Stimulated activated CD8-positive, alpha-beta memory T cell treated with anti-CD3 and anti-CD28 coated beads, Interleukin-12 subunit alpha, Interleukin-12 subunit beta, amount 100 ng/mL, for 4 hours (primary cell): ENCODE measurements at regions not wholly inside any gene's neighbourhood (a gene's known extent, or its start where the extent isn't known, plus 50 kb on each side); places are given as distances from the start of the nearest gene placed in this dataset.
"Not testable (repeated sequence)": the region's sequence is repeated elsewhere in the genome, so short reads cannot be mapped to it uniquely, and the experiment has no call there.

Experiments used
- DNase-seq: peaks from one replicate; pipeline ENCODE4 v3.0.0-alpha.2; 2020; ENCODE audit warnings: low read depth

DNA sequence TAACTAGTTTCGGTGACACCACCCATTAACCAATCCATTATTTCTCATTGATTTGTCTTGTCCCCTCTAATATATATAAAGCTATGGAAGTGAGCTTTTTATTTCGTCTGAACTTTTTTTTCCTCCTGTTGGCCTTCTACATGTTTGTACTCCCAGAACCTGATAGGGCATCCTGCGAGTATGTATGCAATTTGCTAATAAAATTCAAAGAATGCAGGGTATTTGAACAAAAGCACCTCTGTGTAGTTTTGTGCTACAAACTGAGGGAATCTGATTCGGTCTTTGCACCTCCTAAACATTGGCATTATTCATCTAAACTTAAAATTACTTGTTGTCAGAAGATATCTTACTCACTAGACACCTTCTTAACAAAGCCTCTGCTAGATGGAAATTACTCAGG, 242.9 kb upstream of the TMEFF2 start:
- no peak for DNase-seq

DNA sequence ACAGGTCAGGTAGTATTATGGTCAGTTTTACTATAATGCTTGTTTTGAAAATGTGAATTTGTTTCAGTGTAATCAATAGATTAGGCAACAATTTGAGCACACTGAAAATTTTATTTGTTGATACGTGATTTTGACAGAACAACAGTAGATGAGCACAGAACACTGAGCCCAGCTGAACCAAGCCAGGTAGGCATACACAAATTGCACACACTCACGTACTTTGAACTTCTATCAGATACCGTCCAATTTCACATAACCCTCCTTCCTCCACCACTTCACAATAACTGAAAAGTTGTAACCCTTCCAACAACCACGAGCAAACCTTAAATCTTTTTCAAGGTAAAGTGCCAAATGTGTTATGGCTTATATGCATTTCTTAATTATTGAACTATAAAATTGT, 229.5 kb upstream of the TMEFF2 start:
- no peak for DNase-seq

GRCh38 chr2:192419786-192420185, 225.1 kb upstream of the TMEFF2 start:
- no peak for DNase-seq

GRCh38 chr2:192416060-192416459, 221.3 kb upstream of the TMEFF2 start:
- no peak for DNase-seq

DNA sequence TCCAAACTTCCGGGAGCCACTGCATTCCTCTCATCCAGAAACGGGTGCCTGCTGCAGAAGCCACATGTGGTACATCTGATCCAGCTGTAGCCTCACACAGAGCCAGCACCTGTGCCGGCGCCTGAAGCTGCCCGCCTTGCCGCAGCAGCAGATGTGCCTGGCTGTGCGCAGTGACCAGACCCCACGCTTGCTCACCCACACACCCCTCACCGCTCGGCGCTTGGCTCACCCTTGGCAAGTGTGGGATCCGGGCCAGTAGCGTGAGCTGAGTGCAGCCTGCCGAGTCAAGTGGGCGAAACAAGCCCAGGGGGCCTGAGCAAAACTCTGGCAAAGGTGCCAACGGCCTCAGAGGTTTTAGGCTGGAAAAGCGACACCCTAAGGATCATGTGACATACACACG, 220.1 kb upstream of the TMEFF2 start:
- no peak for DNase-seq

- DNase-seq = no peak
Measured at GRCh38 chr2:192413812-192414681, 219.3 kb upstream of the TMEFF2 start.

DNA sequence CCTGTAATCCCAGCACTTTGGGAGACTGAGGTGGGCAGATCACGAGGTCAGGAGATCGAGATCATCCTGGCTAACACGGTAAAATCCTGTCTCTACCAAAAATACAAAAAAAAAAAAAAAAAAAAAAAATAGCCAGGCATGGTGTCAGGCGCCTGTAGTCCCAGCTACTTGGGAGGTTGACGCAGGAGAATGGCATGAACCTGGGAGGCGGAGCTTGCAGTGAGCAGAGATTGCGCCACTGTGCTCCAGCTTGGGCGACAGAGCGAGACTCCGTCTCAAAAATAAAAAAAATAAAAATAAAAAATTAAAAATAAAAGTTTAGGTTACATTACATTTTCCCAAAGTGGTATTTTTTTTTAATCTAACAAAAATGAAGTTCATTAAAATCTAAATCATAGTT, 218.1 kb upstream of the TMEFF2 start:
- DNase-seq = not testable (repeated sequence)

DNA sequence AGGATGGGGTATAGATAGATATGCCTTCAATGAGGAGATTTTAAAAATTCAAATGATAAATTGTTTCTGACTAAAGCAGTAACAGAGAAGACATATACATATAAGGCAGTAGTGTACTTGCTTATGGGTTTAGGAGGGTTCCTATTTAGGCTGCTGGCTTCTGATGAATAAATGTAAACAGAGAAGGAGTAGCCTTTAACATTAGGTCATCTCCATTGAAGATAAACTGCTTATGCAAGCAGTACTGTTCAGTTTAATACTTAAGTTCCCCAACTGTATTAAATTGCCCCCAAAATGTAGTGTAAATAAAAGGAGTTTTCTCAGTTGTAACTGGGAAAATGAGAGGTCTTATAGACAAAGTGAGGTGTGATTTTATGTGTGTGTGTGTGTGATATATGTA, 217.7 kb upstream of the TMEFF2 start:
- DNase-seq = no peak

- no peak for DNase-seq
Measured at GRCh38 chr2:192411755-192412154, 217.0 kb upstream of the TMEFF2 start.

DNA sequence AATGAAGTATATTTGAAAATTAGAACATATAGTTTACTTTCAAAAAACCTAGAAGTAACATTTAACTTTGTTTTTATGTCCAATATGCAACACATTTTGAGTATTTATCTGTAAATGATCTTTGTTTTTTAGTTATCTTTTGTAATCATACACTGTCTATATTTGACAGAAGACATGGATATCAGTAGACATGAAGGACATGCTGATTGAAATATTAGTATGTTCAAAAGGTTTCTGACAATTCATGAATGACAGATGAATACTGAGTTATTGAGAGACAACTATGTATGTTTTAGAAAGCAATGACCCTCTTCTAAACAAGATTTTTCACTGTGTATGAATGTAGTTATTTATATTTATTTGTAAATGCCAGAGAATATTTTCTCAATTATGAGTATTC, 215.6 kb upstream of the TMEFF2 start:
- no peak for DNase-seq

DNA sequence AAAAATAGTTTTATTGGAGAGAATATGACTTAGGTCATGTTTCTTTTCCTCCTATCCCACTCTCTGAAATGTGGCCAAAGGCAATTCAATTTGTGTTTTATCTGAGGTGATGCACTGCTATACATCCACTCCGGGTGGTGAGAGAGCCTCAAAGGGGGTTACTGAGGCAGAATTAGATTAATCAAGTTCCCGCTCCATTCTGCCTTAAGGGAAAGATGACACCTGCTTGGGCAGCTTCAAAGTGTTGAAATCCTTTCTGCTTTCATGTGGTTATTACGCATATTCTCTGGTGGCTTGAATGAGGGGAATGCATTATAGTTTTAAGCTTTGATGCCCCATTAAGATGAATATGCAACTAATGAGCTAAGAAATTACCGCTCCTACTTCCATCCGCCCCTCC, 213.0 kb upstream of the TMEFF2 start:
- no peak for DNase-seq

GRCh38 chr2:192398236-192398635, 203.5 kb upstream of the TMEFF2 start:
- no peak for DNase-seq

- no peak for DNase-seq
Measured at GRCh38 chr2:192394605-192395004, 199.9 kb upstream of the TMEFF2 start.

GRCh38 chr2:192391041-192391440, 196.3 kb upstream of the TMEFF2 start:
- no peak for DNase-seq

GRCh38 chr2:192390401-192390800, 195.7 kb upstream of the TMEFF2 start:
- DNase-seq = no peak

GRCh38 chr2:192384191-192384590, 189.5 kb upstream of the TMEFF2 start:
- not testable (repeated sequence) for DNase-seq

DNA sequence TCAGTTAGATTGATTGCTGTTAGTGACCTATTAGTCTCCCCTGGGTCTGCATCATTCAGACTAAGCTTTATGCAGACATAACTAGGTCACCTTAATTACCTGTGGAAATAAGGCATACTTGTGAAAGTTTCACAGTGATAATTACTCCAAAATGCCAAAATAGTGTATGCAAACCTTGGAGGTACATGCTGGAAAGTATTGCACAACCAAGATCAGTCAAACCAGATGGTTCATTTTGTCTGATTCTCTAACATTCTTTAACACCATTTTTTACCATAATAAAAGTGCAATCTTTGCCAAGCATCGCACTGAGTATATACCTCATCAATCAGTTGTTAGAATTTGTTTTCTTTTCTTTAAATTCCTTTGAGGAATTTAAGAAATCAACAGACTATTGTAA, 186.3 kb upstream of the TMEFF2 start:
- DNase-seq = no peak

GRCh38 chr2:192379736-192380135, 185.0 kb upstream of the TMEFF2 start:
- no peak for DNase-seq

- DNase-seq = no peak
Measured at GRCh38 chr2:192377173-192377572, 182.4 kb upstream of the TMEFF2 start.

GRCh38 chr2:192373754-192374153, 179.0 kb upstream of the TMEFF2 start:
- no peak for DNase-seq

GRCh38 chr2:192373221-192373620, 178.5 kb upstream of the TMEFF2 start:
- no peak for DNase-seq

GRCh38 chr2:192369969-192370368, 175.2 kb upstream of the TMEFF2 start:
- DNase-seq = no peak

DNA sequence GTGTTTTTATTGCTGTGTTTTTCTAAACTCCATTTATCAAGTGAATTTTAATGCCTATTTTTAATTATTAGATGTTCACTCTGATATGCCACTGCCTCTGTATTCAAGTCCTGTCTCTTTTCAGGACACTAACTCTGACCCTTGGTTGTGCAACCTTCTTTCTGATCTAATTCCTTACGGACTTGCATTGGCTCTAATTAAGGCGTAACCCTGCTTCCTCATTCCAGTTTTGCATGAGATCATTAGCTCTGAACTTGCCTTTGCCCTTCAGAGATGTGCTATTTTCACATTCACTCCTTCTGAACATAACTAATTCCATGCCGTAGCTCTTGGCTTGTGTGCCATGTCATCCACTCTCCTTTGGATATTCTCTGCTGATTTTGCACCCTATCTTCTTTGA, 162.5 kb upstream of the TMEFF2 start:
- DNase-seq = no peak
